Left ventricle myocardium superior (tissue), 1 donor: ENCODE measurements at regions not wholly inside any gene's neighbourhood (a gene's known extent, or its start where the extent isn't known, plus 50 kb on each side); places are given as distances from the start of the nearest gene placed in this dataset.
A peak's percentile ranks its signal among the peaks of the same experiment; 100 is the strongest.
"Not testable (repeated sequence)": the region's sequence is repeated elsewhere in the genome, so short reads cannot be mapped to it uniquely, and the experiment has no call there.

Source experiments
- ATAC-seq: fragments of 200-7000 bp; cut with Tn5 transposase; one replicate; pipeline ENCODE4 v1.9.1; 2020; ENCODE audit warnings: mild to moderate bottlenecking, moderate library complexity
- DNase-seq: peaks from one replicate; pipeline ENCODE4 v3.0.0-alpha.2; 2020
- intact Hi-C: fragments of 100-400 bp; cut with micrococcal nuclease; formaldehyde crosslinking; loops from one replicate; pipeline ENCODE4 v1.11.0; 2022
- donor health status: DM: no; HTN: yes; CAD: no; lungs with severe emphysema.

- ATAC-seq, result no peak
- no peak for DNase-seq
- intact Hi-C loops, result no loop called here
These were observed 242.5 kb upstream of the TBL1XR1 start for GRCh38 chr3:177439694-177440269.

GRCh38 chr3:177440456-177441104 is 243.3 kb upstream of the TBL1XR1 start:
- intact Hi-C loops, result no loop called here
- ATAC-seq (no peak), DNase-seq (no peak)

- ATAC-seq (no peak), DNase-seq (no peak)
- intact Hi-C loops, result no loop called here
These were observed 244.1 kb upstream of the TBL1XR1 start for GRCh38 chr3:177441276-177441812.

DNA sequence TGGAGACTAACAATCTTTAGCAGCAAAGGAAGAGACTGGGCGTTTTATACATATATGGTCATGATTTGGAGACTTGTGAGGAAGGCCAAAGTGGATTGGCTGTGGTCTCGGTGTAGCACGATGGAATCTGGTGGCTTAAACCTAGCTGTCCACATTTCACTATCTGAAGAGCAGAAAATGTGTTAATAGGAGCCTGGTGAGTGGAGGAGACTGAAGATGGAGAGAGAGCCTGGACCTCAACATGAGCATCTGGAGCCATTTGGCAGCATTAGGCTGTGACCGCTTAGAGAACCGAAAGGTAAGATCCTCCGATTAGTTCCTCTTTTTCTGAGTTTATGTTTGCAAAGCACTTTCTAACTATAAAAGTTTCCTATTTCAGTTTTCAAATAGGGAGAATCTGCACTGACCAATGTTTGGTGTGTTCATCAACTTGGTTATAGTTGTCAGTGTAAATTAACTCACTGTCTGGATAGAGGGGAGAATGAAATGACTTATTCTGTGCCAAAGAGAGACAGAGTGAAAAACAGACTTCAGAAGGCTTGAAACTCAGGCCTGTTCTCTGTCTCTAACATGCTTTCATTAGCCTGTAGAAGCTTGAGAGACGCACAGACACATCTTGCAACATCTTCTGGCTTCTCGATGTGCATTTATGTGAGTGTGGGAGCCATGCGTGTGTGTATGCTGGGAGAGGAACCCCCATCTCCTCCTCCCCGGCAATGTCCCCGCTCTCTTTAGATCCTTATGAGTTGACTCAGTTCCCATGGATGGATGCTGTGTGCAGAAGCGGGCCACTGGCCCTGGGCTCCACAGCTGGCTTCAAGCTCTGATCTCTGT is 244.7 kb upstream of the TBL1XR1 start:
- DNase-seq (no peak), ATAC-seq (peak; percentile 52)
- intact Hi-C loops, result no loop called here

DNA sequence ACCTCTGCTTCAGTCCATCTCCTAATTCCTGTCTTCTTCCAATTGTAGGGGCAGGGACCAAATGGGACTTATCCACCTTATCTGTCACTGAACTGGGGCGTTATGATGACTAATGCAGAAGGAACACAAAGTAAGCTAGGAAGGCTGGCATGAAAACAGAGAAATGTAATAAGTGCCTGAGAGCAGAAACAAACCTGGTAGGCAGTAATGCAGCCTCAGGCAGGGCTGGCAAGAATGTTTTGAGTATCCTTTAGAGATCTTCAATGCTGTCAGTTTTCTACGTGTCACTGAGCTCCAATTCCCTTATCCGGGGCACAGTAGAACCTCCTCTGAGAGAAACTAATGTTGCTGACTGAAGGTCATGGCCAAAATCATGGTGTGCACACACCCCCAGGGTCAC is 246.2 kb upstream of the TBL1XR1 start:
- DNase-seq (no peak), ATAC-seq (peak; percentile 78)
- intact Hi-C loops, result no loop called here

GRCh38 chr3:177444696-177445095 is 247.4 kb upstream of the TBL1XR1 start:
- ATAC-seq (no peak), DNase-seq (no peak)
- intact Hi-C loops, result no loop called here

DNA sequence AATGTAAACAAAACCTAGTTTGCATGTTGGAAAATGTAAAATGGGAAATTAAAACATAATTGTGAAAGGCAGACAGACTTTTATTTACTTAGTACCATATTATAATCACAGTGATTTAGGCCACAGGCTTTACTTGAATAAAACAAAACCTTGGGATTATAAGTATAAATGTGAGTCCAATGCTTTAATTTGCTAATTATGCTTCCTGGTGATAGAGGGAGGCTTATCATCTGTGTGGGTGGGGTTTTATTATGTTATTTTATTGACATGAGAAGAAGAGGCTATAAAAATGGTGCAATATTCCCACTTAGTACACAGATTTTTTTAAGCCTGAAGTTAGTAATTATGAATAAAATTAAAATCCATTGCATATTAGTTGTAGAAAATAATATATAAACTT is 248.3 kb upstream of the TBL1XR1 start:
- DNase-seq (no peak), ATAC-seq (no peak)
- intact Hi-C loops, result no loop called here

DNA sequence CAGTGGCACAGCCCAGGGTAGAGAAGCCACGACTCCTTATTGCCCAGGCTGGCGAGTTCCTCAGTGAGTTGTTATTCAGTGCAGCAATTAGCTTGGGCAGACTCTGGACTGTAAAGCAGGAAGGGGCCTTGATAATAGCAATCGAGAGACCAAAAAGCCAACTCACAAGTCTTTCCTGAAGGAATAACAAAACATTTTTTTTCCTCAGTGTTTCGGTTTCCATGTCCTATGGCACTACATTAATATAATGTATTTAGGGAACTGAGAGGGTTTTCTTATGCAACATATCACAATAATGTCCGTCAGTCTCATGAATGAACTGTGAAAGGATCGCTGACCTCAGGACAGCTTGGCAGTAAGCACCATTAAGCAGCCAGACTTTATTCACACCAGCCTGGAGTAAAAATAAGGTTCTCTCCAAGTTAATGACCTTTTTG is 248.9 kb upstream of the TBL1XR1 start:
- DNase-seq (no peak), ATAC-seq (peak; percentile 26)
- intact Hi-C loops, result no loop called here

- no peak for DNase-seq
- ATAC-seq, result no peak
- intact Hi-C loops, result no loop called here
These were observed 250.7 kb upstream of the TBL1XR1 start for GRCh38 chr3:177447938-177448337.

GRCh38 chr3:177448987-177449359 is 251.7 kb upstream of the TBL1XR1 start:
- ATAC-seq (no peak), DNase-seq (no peak)
- intact Hi-C loops, result no loop called here

- ATAC-seq (no peak), DNase-seq (no peak)
- intact Hi-C loops, result no loop called here
These were observed 252.2 kb upstream of the TBL1XR1 start for GRCh38 chr3:177449360-177450006.

- DNase-seq (no peak), ATAC-seq (no peak)
- intact Hi-C loops, result no loop called here
These were observed 254.0 kb upstream of the TBL1XR1 start for GRCh38 chr3:177451301-177451750.

DNA sequence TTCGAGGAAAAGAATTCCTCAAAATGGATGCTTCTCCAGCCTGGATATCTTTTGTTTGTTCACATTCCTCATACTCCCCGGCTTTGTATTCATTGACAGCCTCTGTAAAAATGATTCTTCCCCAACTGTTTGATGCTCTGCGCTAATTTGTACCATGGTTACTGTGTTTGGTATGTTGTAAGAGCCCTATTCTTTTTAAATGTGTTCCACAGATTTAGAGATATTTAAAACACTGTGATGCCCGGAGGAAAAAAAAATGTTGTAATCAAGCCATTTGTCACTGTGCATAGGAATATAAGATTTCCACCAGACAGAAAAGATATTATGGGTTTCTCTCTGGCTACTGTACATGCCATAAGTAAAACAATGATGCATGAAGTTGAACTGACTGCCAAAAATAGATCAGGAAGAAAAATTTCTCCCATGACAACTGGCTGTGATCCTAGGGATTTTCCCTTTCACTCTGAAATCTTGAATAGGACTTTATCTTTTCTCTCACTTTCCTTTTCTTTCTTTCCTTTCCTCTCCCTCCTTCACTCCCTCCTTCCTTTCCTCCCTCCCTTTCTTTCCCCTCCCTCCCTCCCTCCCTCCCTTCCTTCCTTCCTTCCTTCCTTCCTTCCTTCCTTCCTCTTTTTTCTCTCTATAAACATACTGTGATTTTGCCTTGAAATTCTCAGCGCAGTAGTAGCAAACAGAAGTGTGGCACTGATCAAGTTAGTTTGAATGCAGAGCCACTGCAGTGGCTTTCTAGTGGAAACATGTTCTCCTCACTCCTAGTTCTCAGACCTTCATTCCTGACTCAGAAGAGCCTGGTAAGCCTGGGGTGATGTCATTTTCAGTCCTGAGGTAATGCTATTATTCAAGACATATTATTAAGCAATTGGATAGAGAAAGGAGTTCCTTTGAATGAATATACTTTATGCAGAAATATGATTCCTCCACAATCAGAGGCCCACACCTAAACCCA is 254.9 kb upstream of the TBL1XR1 start:
- intact Hi-C loops, result no loop called here
- DNase-seq, result no peak
- ATAC-seq, result peak; percentile 68

- intact Hi-C loops, result no loop called here
- peak; percentile 17 for ATAC-seq
These were observed 255.7 kb upstream of the TBL1XR1 start for GRCh38 chr3:177452831-177453450.

GRCh38 chr3:177453451-177453844 is 256.2 kb upstream of the TBL1XR1 start:
- intact Hi-C loops, result no loop called here
- ATAC-seq (no peak), DNase-seq (no peak)

More at GRCh38 chr3:177452831-177453450, 255.7 kb upstream of the TBL1XR1 start:
- no peak for DNase-seq

DNA sequence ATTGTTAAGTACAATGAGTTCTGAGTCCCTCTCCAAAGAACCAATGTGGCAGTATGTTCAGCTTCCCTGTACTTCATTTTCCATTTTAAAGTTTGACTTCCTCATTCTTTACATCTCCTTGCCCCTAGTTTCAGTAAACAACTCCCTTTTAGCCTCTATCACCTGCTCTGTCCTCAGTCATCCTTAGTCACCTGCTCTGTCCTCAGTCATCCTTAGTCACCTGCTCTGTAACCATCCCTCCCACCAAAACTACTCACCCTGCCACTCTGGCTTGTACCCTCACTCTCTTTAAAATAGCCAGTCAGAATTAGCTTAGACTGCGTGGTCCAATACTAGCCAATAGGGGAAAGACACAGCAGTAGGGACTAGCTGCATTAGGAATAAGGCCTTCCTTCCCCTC is 259.9 kb upstream of the TBL1XR1 start:
- ATAC-seq, DNase-seq, intact Hi-C loops: not testable (repeated sequence)

DNA sequence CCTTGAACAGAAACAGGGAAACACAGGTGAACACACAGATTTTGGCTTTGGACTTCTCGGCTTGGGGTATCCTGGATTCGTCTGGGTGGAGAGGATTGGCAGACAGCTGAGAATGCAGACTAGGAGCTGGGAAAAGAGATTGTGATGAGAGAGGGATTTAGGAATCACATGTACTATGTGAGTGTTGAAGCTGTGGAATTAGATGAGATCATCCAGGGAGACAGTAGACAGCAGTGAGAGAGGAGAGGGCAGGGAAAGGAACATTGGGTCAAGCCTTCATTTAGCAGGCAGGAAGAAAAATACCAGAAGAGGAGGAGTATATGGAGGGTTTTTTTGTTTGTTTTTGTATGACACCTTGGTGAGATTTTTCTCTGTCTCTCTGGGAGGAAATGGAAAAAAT is 262.1 kb upstream of the TBL1XR1 start:
- no peak for DNase-seq
- ATAC-seq, result peak; percentile 96
- intact Hi-C loops, result no loop called here

DNA sequence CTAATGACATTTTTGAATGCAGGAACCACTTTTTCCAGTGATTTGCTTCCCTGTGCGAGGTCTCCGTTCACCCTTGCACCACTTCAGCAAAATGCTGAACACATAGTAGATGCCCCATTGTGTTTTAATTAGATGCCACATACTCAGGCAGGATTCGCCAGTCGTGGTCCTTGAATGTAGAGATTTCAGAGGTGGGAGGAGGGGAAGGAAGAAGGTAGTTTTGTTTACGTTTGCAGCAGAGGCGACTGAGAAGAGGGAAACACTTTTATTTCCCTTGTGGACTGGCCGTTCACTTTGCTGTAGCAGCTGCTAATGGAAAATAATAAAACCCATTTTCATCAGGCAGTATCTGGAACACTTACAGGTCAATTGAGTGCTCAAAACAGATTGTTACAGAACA is 262.8 kb upstream of the TBL1XR1 start:
- intact Hi-C loops, result no loop called here
- peak; percentile 20 for ATAC-seq
- DNase-seq, result no peak
